ENCODE measurements at regions not wholly inside any gene's neighbourhood (a gene's known extent, or its start where the extent isn't known, plus 50 kb on each side); places are given as distances from the start of the nearest gene placed in this dataset.

- no peak overlapping the region for H3K9ac ChIP-seq (ENCODE audit: low read length)
- H3K4me1 ChIP-seq (ENCODE audit: insufficient read depth, low read length) = peaks cover 6% of the 10 kb centered on the region
- H3K27ac ChIP-seq (ENCODE audit: low read depth, low read length) = no peak overlapping the region
- H3K9me3 ChIP-seq (ENCODE audit: low read length) = no peaks in the 10 kb centered on the region
- H3K27me3 ChIP-seq (ENCODE audit: control insufficient read depth in 1 of 2, insufficient read depth in 2 of 2, low read length in 2 of 2) = no peaks in the 10 kb centered on the region
- H3K4me3 ChIP-seq (ENCODE audit: low read depth in 1 of 2, low read length in 2 of 2) = no peak overlapping the region
- H3K36me3 ChIP-seq (ENCODE audit: insufficient read depth, low read length) = no peaks in the 10 kb centered on the region
Observed at GRCh38 chr1:82487778-82488177, 687.0 kb downstream of the ADGRL2 start.

GRCh38 chr1:82486969-82487368 lies 686.2 kb downstream of the ADGRL2 start:
- Histone ChIP-seq H3K27ac (ENCODE audit: low read depth, low read length) (no peak overlapping the region), H3K36me3 (ENCODE audit: insufficient read depth, low read length) (no peaks in the 10 kb centered on the region), H3K9me3 (ENCODE audit: low read length) (no peaks in the 10 kb centered on the region), H3K4me3 (ENCODE audit: low read depth in 1 of 2, low read length in 2 of 2) (no peak overlapping the region), H3K27me3 (ENCODE audit: control insufficient read depth in 1 of 2, insufficient read depth in 2 of 2, low read length in 2 of 2) (no peaks in the 10 kb centered on the region), H3K4me1 (ENCODE audit: insufficient read depth, low read length) (peaks cover 6% of the 10 kb centered on the region), H3K9ac (ENCODE audit: low read length) (no peak overlapping the region)

GRCh38 chr1:82486468-82486867 lies 685.7 kb downstream of the ADGRL2 start:
- no peak overlapping the region for H3K4me3 ChIP-seq (ENCODE audit: low read depth in 1 of 2, low read length in 2 of 2)
- H3K9ac ChIP-seq (ENCODE audit: low read length) = no peak overlapping the region
- H3K36me3 ChIP-seq (ENCODE audit: insufficient read depth, low read length) = no peaks in the 10 kb centered on the region
- no peaks in the 10 kb centered on the region for H3K27me3 ChIP-seq (ENCODE audit: control insufficient read depth in 1 of 2, insufficient read depth in 2 of 2, low read length in 2 of 2)
- H3K9me3 ChIP-seq (ENCODE audit: low read length) = no peaks in the 10 kb centered on the region
- H3K4me1 ChIP-seq (ENCODE audit: insufficient read depth, low read length) = peaks cover 6% of the 10 kb centered on the region
- no peak overlapping the region for H3K27ac ChIP-seq (ENCODE audit: low read depth, low read length)

- H3K9ac ChIP-seq (ENCODE audit: low read length) = no peak overlapping the region
- H3K9me3 ChIP-seq (ENCODE audit: low read length) = no peaks in the 10 kb centered on the region
- H3K4me1 ChIP-seq (ENCODE audit: insufficient read depth, low read length) = peaks cover 6% of the 10 kb centered on the region
Observed at GRCh38 chr1:82485591-82486369, 685.0 kb downstream of the ADGRL2 start.

DNA sequence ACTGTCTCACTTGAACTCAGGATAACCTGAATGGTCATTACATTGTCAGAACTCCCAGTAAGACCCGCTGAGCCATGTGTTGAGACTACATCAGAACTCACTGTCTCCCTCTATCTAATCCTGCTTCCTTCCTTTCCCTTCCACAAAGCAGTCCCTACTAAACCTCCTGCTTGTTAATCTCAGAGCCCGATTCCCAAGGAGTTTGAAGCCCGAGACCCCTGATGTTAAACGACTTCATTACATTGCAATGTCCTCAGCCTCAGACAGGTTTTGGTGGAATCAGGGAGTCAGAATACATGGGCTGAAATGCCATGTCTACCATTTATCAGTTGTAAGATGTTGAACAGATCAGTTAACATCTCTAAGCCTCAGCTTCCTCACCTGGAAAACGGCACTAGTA lies 682.4 kb downstream of the ADGRL2 start:
- H3K36me3 ChIP-seq (ENCODE audit: insufficient read depth, low read length) = no peaks in the 10 kb centered on the region
- H3K27me3 ChIP-seq (ENCODE audit: control insufficient read depth in 1 of 2, insufficient read depth in 2 of 2, low read length in 2 of 2) = no peaks in the 10 kb centered on the region
- no peak overlapping the region for H3K9ac ChIP-seq (ENCODE audit: low read length)
- H3K27ac ChIP-seq (ENCODE audit: low read depth, low read length) = no peak overlapping the region
- H3K9me3 ChIP-seq (ENCODE audit: low read length) = no peaks in the 10 kb centered on the region
- H3K4me3 ChIP-seq (ENCODE audit: low read depth in 1 of 2, low read length in 2 of 2) = no peak overlapping the region
- peaks cover 6% of the 10 kb centered on the region for H3K4me1 ChIP-seq (ENCODE audit: insufficient read depth, low read length)

More at GRCh38 chr1:82485591-82486369, 685.0 kb downstream of the ADGRL2 start:
- Histone ChIP-seq H3K27ac (ENCODE audit: low read depth, low read length) (no peak overlapping the region), H3K27me3 (ENCODE audit: control insufficient read depth in 1 of 2, insufficient read depth in 2 of 2, low read length in 2 of 2) (no peaks in the 10 kb centered on the region), H3K4me3 (ENCODE audit: low read depth in 1 of 2, low read length in 2 of 2) (no peak overlapping the region), H3K36me3 (ENCODE audit: insufficient read depth, low read length) (no peaks in the 10 kb centered on the region)

- Histone ChIP-seq H3K4me3 (ENCODE audit: low read depth in 1 of 2, low read length in 2 of 2) (no peak overlapping the region), H3K27ac (ENCODE audit: low read depth, low read length) (no peak overlapping the region), H3K9me3 (ENCODE audit: low read length) (no peaks in the 10 kb centered on the region), H3K4me1 (ENCODE audit: insufficient read depth, low read length) (no peaks in the 10 kb centered on the region), H3K9ac (ENCODE audit: low read length) (no peak overlapping the region), H3K36me3 (ENCODE audit: insufficient read depth, low read length) (no peaks in the 10 kb centered on the region), H3K27me3 (ENCODE audit: control insufficient read depth in 1 of 2, insufficient read depth in 2 of 2, low read length in 2 of 2) (no peaks in the 10 kb centered on the region)
Observed at GRCh38 chr1:82478916-82479315, 678.2 kb downstream of the ADGRL2 start.

DNA sequence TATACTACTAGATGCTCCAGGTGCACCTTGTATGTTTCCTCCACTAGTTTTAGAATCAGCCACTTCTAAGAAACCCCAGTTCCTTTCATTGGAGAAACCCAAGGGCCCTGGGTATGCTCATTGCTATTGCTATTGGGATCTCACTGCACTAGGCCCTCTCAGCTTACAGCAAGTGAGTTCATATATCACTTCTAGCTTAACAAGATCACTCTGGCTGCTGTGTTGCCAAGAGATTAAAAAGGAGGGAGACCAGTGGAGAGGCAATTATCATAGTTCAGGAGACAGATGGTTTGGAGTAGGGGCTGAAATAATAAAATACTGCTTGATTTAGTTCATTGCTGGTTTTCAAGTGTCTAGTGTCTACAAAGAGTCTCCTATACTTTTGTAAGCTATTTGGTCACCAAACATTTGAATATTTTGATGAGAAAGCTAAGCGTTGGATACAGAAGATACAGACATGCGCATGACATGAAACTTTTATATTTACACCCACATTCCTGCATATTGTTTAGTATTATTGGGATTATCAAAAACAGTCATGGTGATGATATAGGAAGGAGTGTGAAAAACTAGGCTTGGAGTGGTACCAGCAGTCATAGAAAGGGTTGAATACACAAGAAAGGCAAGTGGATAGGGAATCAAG lies 671.9 kb downstream of the ADGRL2 start:
- no peaks in the 10 kb centered on the region for H3K4me1 ChIP-seq (ENCODE audit: insufficient read depth, low read length)
- no peaks in the 10 kb centered on the region for H3K9me3 ChIP-seq (ENCODE audit: low read length)
- no peak overlapping the region for H3K4me3 ChIP-seq (ENCODE audit: low read depth in 1 of 2, low read length in 2 of 2)
- H3K9ac ChIP-seq (ENCODE audit: low read length) = no peak overlapping the region
- no peaks in the 10 kb centered on the region for H3K27me3 ChIP-seq (ENCODE audit: control insufficient read depth in 1 of 2, insufficient read depth in 2 of 2, low read length in 2 of 2)
- H3K27ac ChIP-seq (ENCODE audit: low read depth, low read length) = no peak overlapping the region
- H3K36me3 ChIP-seq (ENCODE audit: insufficient read depth, low read length) = no peaks in the 10 kb centered on the region

DNA sequence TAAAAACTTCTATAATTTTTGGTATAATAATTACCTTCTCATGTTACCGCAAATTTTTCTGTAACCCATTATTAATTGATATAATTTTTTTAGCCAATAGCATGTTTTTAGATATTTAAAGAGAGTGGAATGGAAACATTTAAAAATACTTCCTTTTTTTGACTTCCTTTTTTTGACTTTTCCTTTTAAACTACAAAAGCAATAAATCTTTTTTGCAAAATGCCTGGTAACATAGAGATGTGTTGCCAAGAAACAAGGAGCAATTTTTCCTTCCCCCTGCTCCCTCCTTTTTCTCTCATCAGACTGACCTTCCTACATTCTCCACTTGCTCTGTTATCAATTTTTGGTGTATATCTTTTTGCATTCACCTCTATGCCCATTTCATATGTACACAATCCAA lies 666.2 kb downstream of the ADGRL2 start:
- H3K36me3 ChIP-seq (ENCODE audit: insufficient read depth, low read length) = no peaks in the 10 kb centered on the region
- no peak overlapping the region for H3K9ac ChIP-seq (ENCODE audit: low read length)
- no peaks in the 10 kb centered on the region for H3K9me3 ChIP-seq (ENCODE audit: low read length)
- H3K4me1 ChIP-seq (ENCODE audit: insufficient read depth, low read length) = peaks cover 10% of the 10 kb centered on the region
- no peak overlapping the region for H3K27ac ChIP-seq (ENCODE audit: low read depth, low read length)
- H3K27me3 ChIP-seq (ENCODE audit: control insufficient read depth in 1 of 2, insufficient read depth in 2 of 2, low read length in 2 of 2) = no peaks in the 10 kb centered on the region
- H3K4me3 ChIP-seq (ENCODE audit: low read depth in 1 of 2, low read length in 2 of 2) = no peak overlapping the region

GRCh38 chr1:82466416-82466815 lies 665.7 kb downstream of the ADGRL2 start:
- Histone ChIP-seq H3K27ac (ENCODE audit: low read depth, low read length) (no peak overlapping the region), H3K9me3 (ENCODE audit: low read length) (no peaks in the 10 kb centered on the region), H3K4me3 (ENCODE audit: low read depth in 1 of 2, low read length in 2 of 2) (no peak overlapping the region), H3K4me1 (ENCODE audit: insufficient read depth, low read length) (peaks cover 10% of the 10 kb centered on the region), H3K27me3 (ENCODE audit: control insufficient read depth in 1 of 2, insufficient read depth in 2 of 2, low read length in 2 of 2) (no peaks in the 10 kb centered on the region), H3K36me3 (ENCODE audit: insufficient read depth, low read length) (no peaks in the 10 kb centered on the region), H3K9ac (ENCODE audit: low read length) (no peak overlapping the region)

GRCh38 chr1:82465024-82465423 lies 664.3 kb downstream of the ADGRL2 start:
- no peaks in the 10 kb centered on the region for H3K36me3 ChIP-seq (ENCODE audit: insufficient read depth, low read length)
- H3K4me3 ChIP-seq (ENCODE audit: low read depth in 1 of 2, low read length in 2 of 2) = no peak overlapping the region
- no peaks in the 10 kb centered on the region for H3K27me3 ChIP-seq (ENCODE audit: control insufficient read depth in 1 of 2, insufficient read depth in 2 of 2, low read length in 2 of 2)
- peaks cover 10% of the 10 kb centered on the region for H3K4me1 ChIP-seq (ENCODE audit: insufficient read depth, low read length)
- H3K27ac ChIP-seq (ENCODE audit: low read depth, low read length) = no peak overlapping the region
- H3K9me3 ChIP-seq (ENCODE audit: low read length) = no peaks in the 10 kb centered on the region
- H3K9ac ChIP-seq (ENCODE audit: low read length) = no peak overlapping the region

DNA sequence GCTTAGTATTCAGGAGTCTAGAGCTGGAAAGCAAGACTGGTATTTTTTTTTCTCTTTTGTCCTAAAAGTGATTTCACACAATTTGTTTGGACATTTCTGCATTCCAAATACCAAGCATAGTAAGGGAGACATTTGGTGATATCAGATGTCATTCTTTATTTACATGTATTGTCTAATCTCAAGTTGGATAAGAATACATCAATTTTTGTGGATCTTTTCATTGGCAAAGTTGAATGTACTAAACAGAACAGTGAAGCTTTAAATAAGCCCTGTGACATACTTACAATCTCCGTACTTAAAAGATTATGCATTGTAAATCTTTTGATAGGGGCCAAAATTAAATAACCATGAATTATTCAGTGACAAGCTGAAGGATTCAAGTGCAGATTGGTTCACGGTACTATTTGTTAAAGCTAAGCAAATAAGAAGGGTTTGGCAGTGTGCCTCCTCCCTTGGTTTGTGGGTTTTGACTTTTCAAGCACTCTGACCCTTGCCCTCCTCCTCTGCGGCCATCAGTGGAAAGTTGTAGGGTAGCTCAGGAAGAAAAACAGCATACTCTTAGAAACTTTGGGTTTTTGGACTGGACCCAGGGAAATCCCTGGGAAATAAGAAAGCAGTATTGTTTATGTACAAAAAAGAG lies 663.7 kb downstream of the ADGRL2 start:
- H3K9me3 ChIP-seq (ENCODE audit: low read length) = no peaks in the 10 kb centered on the region
- no peak overlapping the region for H3K27ac ChIP-seq (ENCODE audit: low read depth, low read length)
- H3K36me3 ChIP-seq (ENCODE audit: insufficient read depth, low read length) = no peaks in the 10 kb centered on the region
- no peak overlapping the region for H3K9ac ChIP-seq (ENCODE audit: low read length)
- no peaks in the 10 kb centered on the region for H3K27me3 ChIP-seq (ENCODE audit: control insufficient read depth in 1 of 2, insufficient read depth in 2 of 2, low read length in 2 of 2)
- H3K4me1 ChIP-seq (ENCODE audit: insufficient read depth, low read length) = peaks cover 10% of the 10 kb centered on the region
- H3K4me3 ChIP-seq (ENCODE audit: low read depth in 1 of 2, low read length in 2 of 2) = no peak overlapping the region

Data from muscle layer of colon (tissue), 2 donors.